Tibial artery (tissue), 4 donors: ENCODE measurements at regions not wholly inside any gene's neighbourhood (a gene's known extent, or its start where the extent isn't known, plus 50 kb on each side); places are given as distances from the start of the nearest gene placed in this dataset.
A peak's percentile ranks its signal among the peaks of the same experiment; 100 is the strongest.

Experiments used
- DNase-seq, 2 donors: peaks; one replicate each; pipeline ENCODE4 v3.0.0-alpha.2; 2019
- H3K27ac ChIP-seq, 2 donors: fragments of 200-600 bp; sonication (generic) in 1 of 2; 1 replicate in 1 of 2; 2 replicates in 1 of 2; pipeline ENCODE4 v1.5.1; 2018 to 2019; ENCODE audit warnings: mild to moderate bottlenecking in 1 of 2
- H3K27me3 ChIP-seq, 2 donors: fragments of 200-600 bp; sonication (generic) in 1 of 2; one replicate each; pipeline versions ENCODE4 v1.5.1 to v1.6.0; 2016 to 2019
- H3K36me3 ChIP-seq, 3 donors: fragments of 200-600 bp; sonication (generic) in 2 of 3; one replicate each; pipeline ENCODE4 v1.5.1; 2016 to 2019; ENCODE audit warnings: mild to moderate bottlenecking in 2 of 3
- H3K4me1 ChIP-seq, 4 donors: fragments of 200-600 bp; sonication (generic) in 2 of 4; 1 replicate in 3 of 4; 2 replicates in 1 of 4; pipeline ENCODE4 v1.5.1; 2016 to 2019
- H3K4me3 ChIP-seq, 2 donors: fragments of 200-600 bp; sonication (generic) in 1 of 2; 1 replicate in 1 of 2; 2 replicates in 1 of 2; pipeline ENCODE4 v1.5.1; 2018 to 2019; ENCODE audit warnings: mild to moderate bottlenecking in 2 of 2
- H3K9me3 ChIP-seq, 3 donors: fragments of 200-600 bp; sonication (generic) in 1 of 3; one replicate each; pipeline ENCODE4 v1.5.1; 2016 to 2019
- CTCF ChIP-seq, 2 experiments: fragments of 200-600 bp in 1 of 2; fragments of 450-650 bp in 1 of 2; IDR thresholded peaks; one replicate each; pipeline ENCODE4 v1.5.1; 2017 to 2019; ENCODE audit warnings: antibody characterized with exemption in 2 of 2, mild to moderate bottlenecking in 1 of 2, moderate library complexity in 1 of 2
- intact Hi-C: fragments of 100-400 bp; cut with DNase I; formaldehyde crosslinking; loops from one replicate; pipeline ENCODE4 v1.15.0; 2023; ENCODE audit warnings: low total_unique reads

- Histone ChIP-seq H3K4me1 (peaks cover 0 to 51% (median 24%) of the 10 kb centered on the region in 4 donors), H3K9me3 (no peaks in the 10 kb centered on the region), H3K27me3 (no peaks in the 10 kb centered on the region), H3K27ac (no peak overlapping the region), H3K4me3 (no peak overlapping the region), H3K36me3 (no peaks in the 10 kb centered on the region)
- DNase-seq, result peak in 1 of 2 donors; percentile 46
- intact Hi-C loops, result no loop called here
- TF ChIP-seq CTCF (IDR thresholded peaks at IDR 0.05), result no peak
These were observed 70.6 kb upstream of the KLF7 start for GRCh38 chr2:207236156-207236935.

GRCh38 chr2:207238831-207239701 lies 73.3 kb upstream of the KLF7 start:
- no peaks in the 10 kb centered on the region for H3K27me3 ChIP-seq
- H3K4me3 ChIP-seq, result no peak overlapping the region
- intact Hi-C loops, result no loop called here
- H3K9me3 ChIP-seq, result no peaks in the 10 kb centered on the region
- no peaks in the 10 kb centered on the region for H3K36me3 ChIP-seq
- no peak for TF ChIP-seq CTCF (IDR thresholded peaks at IDR 0.05)
- H3K4me1 ChIP-seq, result peaks cover 0 to 52% (median 24%) of the 10 kb centered on the region in 4 donors
- peak; percentile 92 for DNase-seq
- peak overlapping the region; percentile 63 to 77 for H3K27ac ChIP-seq

- Histone ChIP-seq H3K9me3 (no peaks in the 10 kb centered on the region), H3K4me1 (peaks cover 0 to 52% (median 24%) of the 10 kb centered on the region in 4 donors), H3K4me3 (no peak overlapping the region), H3K27me3 (no peaks in the 10 kb centered on the region), H3K27ac (peak overlapping the region; percentile 63 to 77), H3K36me3 (no peaks in the 10 kb centered on the region)
- no peak for DNase-seq
- intact Hi-C loops, result no loop called here
- no peak for TF ChIP-seq CTCF (IDR thresholded peaks at IDR 0.05)
These were observed 74.2 kb upstream of the KLF7 start for GRCh38 chr2:207239754-207240494.

- peaks cover 0 to 48% (median 24%) of the 10 kb centered on the region in 4 donors for H3K4me1 ChIP-seq
- H3K27ac ChIP-seq, result peak overlapping the region; percentile 63 to 77
- no peak for DNase-seq
- intact Hi-C loops, result no loop called here
- no peaks in the 10 kb centered on the region for H3K36me3 ChIP-seq
- no peaks in the 10 kb centered on the region for H3K27me3 ChIP-seq
- no peak for TF ChIP-seq CTCF (IDR thresholded peaks at IDR 0.05)
- H3K9me3 ChIP-seq, result no peaks in the 10 kb centered on the region
- no peak overlapping the region for H3K4me3 ChIP-seq
These were observed 74.9 kb upstream of the KLF7 start for GRCh38 chr2:207240649-207241048.

- Histone ChIP-seq H3K4me3 (no peak overlapping the region), H3K36me3 (no peaks in the 10 kb centered on the region), H3K4me1 (peaks cover 0 to 43% (median 24%) of the 10 kb centered on the region in 4 donors), H3K27ac (peak overlapping the region; percentile 63 to 77), H3K9me3 (no peaks in the 10 kb centered on the region), H3K27me3 (no peaks in the 10 kb centered on the region)
- no peak for DNase-seq
- intact Hi-C loops, result no loop called here
- TF ChIP-seq CTCF (IDR thresholded peaks at IDR 0.05), result no peak
These were observed 75.5 kb upstream of the KLF7 start for GRCh38 chr2:207241198-207241597.
